ENCODE measurements at regions not wholly inside any gene's neighbourhood (a gene's known extent, or its start where the extent isn't known, plus 50 kb on each side); places are given as distances from the start of the nearest gene placed in this dataset.

- no peak overlapping the region for H3K9ac ChIP-seq (replicated peaks; ENCODE audit: extremely low read depth, insufficient read depth, low read length)
- H3K4me1 ChIP-seq (ENCODE audit: control insufficient read depth, extremely low read depth, insufficient read depth, low read length), result no peaks in the 10 kb centered on the region
- H3K36me3 ChIP-seq (ENCODE audit: control insufficient read depth in 2 of 2, extremely low read depth in 1 of 2, insufficient read depth in 2 of 2, low read length in 2 of 2), result no peaks in the 10 kb centered on the region
- no peaks in the 10 kb centered on the region for H4K20me1 ChIP-seq (replicated peaks; ENCODE audit: control insufficient read depth, extremely low read depth, insufficient read depth, low read length)
- intact Hi-C loops (cut with micrococcal nuclease), result no loop called here
- ChIA-PET CTCF (no interaction called here), POLR2A (no interaction called here)
- no TSS peak for BruUV-seq (replicated peaks)
- no peaks in the 10 kb centered on the region for H3K79me2 ChIP-seq (ENCODE audit: control insufficient read depth, insufficient read depth, low read length)
- TF ChIP-seq JUN (IDR thresholded peaks at IDR 0.05; ENCODE audit: borderline replicate concordance, insufficient read depth, insufficient read length, low read depth) (no peak), FOS (IDR thresholded peaks at IDR 0.05; ENCODE audit: borderline replicate concordance, insufficient read depth, low read length) (no peak), EZH2 (IDR thresholded peaks at IDR 0.05; ENCODE audit: borderline replicate concordance, low read depth, low read length, severe bottlenecking) (no peak), MYC (IDR thresholded peaks at IDR 0.05; ENCODE audit: low read depth, low read length) (no peak), POLR2AphosphoS5 (IDR thresholded peaks at IDR 0.05; ENCODE audit: insufficient read depth, low read depth, low read length) (no peak), CTCF (IDR thresholded peaks at IDR 0.05; ENCODE audit: extremely low read depth in 1 of 2, insufficient read depth in 1 of 2, low read depth in 1 of 2, low read length in 2 of 2) (no peak), MAX (IDR thresholded peaks at IDR 0.05; ENCODE audit: insufficient read depth, insufficient read length) (no peak), GATA2 (IDR thresholded peaks at IDR 0.05; ENCODE audit: insufficient read depth, insufficient read length, low read depth, low read length) (no peak), POLR2A (IDR thresholded peaks at IDR 0.05; ENCODE audit: low read depth, low read length) (no peak)
- H3K4me2 ChIP-seq (ENCODE audit: insufficient read depth, low read length), result no peak overlapping the region
- DNase-seq (ENCODE audit: low read depth, low spot score), result no peak
- dilution Hi-C loops (cut with MboI; ENCODE audit: extremely low pct_ligation_motif_present, low sequenced_read_pairs), result no loop called here
- H3K9me3 ChIP-seq (replicated peaks; ENCODE audit: control insufficient read depth, insufficient read depth, low read length), result no peaks in the 10 kb centered on the region
- H3K27ac ChIP-seq (ENCODE audit: insufficient read depth, low read depth, low read length), result no peak overlapping the region
- no peak overlapping the region for H3K4me3 ChIP-seq (replicated peaks in 1 of 3; ENCODE audit: insufficient read depth in 1 of 3, low read depth in 1 of 3, low read length in 3 of 3)
- H3K9me1 ChIP-seq (replicated peaks; ENCODE audit: control insufficient read depth, extremely low read depth, insufficient read depth, low read length), result no peaks in the 10 kb centered on the region
- H2AFZ ChIP-seq (ENCODE audit: low read depth, low read length), result no peak overlapping the region
- no peaks in the 10 kb centered on the region for H3K27me3 ChIP-seq (ENCODE audit: control insufficient read depth in 2 of 2, insufficient read depth in 2 of 2, low read length in 2 of 2)
- no peak for FAIRE-seq
These were observed 110.0 kb downstream of the EMX2 start for GRCh38 chr10:117652228-117653169.

Data from endothelial cell of umbilical vein (primary cell).